GOT3 (cell line): ENCODE measurements at regions not wholly inside any gene's neighbourhood (a gene's known extent, or its start where the extent isn't known, plus 50 kb on each side); places are given as distances from the start of the nearest gene placed in this dataset.

Source experiments
- DNase-seq: peaks from one replicate; lab custom pipeline; 2025; ENCODE audit warnings: mixed read lengths; lab: John Stamatoyannopoulos, UW

GRCh38 chr13:103142151-103142550, 75.9 kb upstream of the SLC10A2 start:
- no peak for DNase-seq

GRCh38 chr13:103140001-103140671, 73.9 kb upstream of the SLC10A2 start:
- DNase-seq = no peak

GRCh38 chr13:103134271-103134670, 68.1 kb upstream of the SLC10A2 start:
- no peak for DNase-seq

GRCh38 chr13:103133556-103133955, 67.3 kb upstream of the SLC10A2 start:
- DNase-seq = no peak

- DNase-seq = no peak
Observed at GRCh38 chr13:103130681-103131210, 64.5 kb upstream of the SLC10A2 start.

- no peak for DNase-seq
Observed at GRCh38 chr13:103130146-103130545, 63.9 kb upstream of the SLC10A2 start.
